Ascending aorta (tissue), 2 donors: ENCODE measurements at regions not wholly inside any gene's neighbourhood (a gene's known extent, or its start where the extent isn't known, plus 50 kb on each side); places are given as distances from the start of the nearest gene placed in this dataset.

Experiments used
- DNase-seq, 2 donors: peaks; one replicate each; pipeline ENCODE4 v3.0.0-alpha.2; 2019; ENCODE audit warnings: low spot score in 2 of 2
- H3K27ac ChIP-seq, 2 donors: fragments of 200-600 bp; sonication (generic); one replicate each; pipeline ENCODE4 v1.5.1; 2016 to 2017; ENCODE audit warnings: mild to moderate bottlenecking in 1 of 2
- H3K27me3 ChIP-seq: fragments of 200-600 bp; sonication (generic); one replicate; pipeline ENCODE4 v1.5.1; 2017
- H3K36me3 ChIP-seq, 2 donors: fragments of 200-600 bp; sonication (generic); one replicate each; pipeline ENCODE4 v1.5.1; 2016
- H3K4me1 ChIP-seq, 2 donors: fragments of 200-600 bp; sonication (generic); one replicate each; pipeline ENCODE4 v1.5.1; 2016 to 2017; ENCODE audit warnings: mild to moderate bottlenecking in 1 of 2
- H3K4me3 ChIP-seq, 2 donors: fragments of 200-600 bp; sonication (generic); one replicate each; pipeline ENCODE4 v1.5.1; 2016 to 2017; ENCODE audit warnings: mild to moderate bottlenecking in 1 of 2
- H3K9me3 ChIP-seq, 2 donors: fragments of 200-600 bp; sonication (generic); one replicate each; pipeline ENCODE4 v1.5.1; 2016
- intact Hi-C: fragments of 100-400 bp; cut with DNase I; formaldehyde crosslinking; loops from one replicate; pipeline ENCODE4 v1.15.1; 2023
- TF ChIP-seq, protein P1 (sequence below), 3 experiments: fragments of 200-600 bp in 2 of 3; fragments of 450-650 bp in 1 of 3; sonication (generic) in 2 of 3; IDR thresholded peaks; one replicate each; pipeline ENCODE4 v1.5.1; 2016 to 2019; ENCODE audit warnings: antibody characterized with exemption in 3 of 3, mild to moderate bottlenecking in 1 of 3, moderate library complexity in 1 of 3

DNA sequence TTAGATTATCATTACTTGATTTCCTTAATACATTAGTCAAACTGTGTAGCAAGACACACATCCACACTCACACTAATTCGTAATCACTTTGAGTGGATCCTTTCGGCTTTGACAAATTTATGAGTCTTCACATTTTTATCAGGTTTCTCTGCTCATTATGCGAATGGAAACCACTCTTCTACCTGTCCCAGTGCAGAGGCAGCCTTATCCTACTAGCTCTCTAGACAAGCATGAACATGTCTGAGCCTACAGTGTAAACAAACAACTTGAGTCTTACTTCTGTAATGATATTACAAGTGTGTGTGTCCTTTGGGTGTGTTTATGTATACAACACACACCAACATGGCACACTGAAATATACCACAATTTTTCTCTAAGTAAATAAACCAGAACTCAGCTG lies 361.9 kb upstream of the CHST9 start:
- H3K4me1 ChIP-seq, result no peaks in the 10 kb centered on the region
- no peaks in the 10 kb centered on the region for H3K27me3 ChIP-seq
- no peak overlapping the region for H3K27ac ChIP-seq
- TF ChIP-seq, protein P1, sequence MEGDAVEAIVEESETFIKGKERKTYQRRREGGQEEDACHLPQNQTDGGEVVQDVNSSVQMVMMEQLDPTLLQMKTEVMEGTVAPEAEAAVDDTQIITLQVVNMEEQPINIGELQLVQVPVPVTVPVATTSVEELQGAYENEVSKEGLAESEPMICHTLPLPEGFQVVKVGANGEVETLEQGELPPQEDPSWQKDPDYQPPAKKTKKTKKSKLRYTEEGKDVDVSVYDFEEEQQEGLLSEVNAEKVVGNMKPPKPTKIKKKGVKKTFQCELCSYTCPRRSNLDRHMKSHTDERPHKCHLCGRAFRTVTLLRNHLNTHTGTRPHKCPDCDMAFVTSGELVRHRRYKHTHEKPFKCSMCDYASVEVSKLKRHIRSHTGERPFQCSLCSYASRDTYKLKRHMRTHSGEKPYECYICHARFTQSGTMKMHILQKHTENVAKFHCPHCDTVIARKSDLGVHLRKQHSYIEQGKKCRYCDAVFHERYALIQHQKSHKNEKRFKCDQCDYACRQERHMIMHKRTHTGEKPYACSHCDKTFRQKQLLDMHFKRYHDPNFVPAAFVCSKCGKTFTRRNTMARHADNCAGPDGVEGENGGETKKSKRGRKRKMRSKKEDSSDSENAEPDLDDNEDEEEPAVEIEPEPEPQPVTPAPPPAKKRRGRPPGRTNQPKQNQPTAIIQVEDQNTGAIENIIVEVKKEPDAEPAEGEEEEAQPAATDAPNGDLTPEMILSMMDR (IDR thresholded peaks at IDR 0.05), result no peak
- H3K9me3 ChIP-seq, result no peaks in the 10 kb centered on the region
- intact Hi-C loops, result no loop called here
- H3K4me3 ChIP-seq, result no peak overlapping the region
- no peaks in the 10 kb centered on the region for H3K36me3 ChIP-seq
- DNase-seq, result no peak

DNA sequence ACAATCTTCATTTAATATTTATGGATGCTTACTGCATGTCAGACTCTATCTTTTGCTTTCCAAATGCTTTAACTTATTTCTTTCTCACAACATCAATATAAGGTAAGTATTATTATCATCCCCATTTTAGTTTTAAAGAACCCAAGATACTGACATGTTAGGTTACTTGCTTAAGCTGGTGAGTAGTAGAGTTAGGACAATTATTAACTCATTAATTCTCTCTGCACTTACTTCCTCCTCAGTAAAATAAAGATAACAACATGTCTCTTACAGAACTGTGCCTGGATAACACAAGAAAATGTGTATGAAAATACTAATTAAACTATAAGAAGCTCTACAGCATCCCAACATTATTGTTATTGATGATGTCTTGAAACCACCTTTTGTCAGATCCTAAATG lies 359.1 kb upstream of the CHST9 start:
- Histone ChIP-seq H3K36me3 (no peaks in the 10 kb centered on the region), H3K9me3 (no peaks in the 10 kb centered on the region), H3K4me1 (no peaks in the 10 kb centered on the region), H3K27me3 (no peaks in the 10 kb centered on the region), H3K4me3 (no peak overlapping the region), H3K27ac (no peak overlapping the region)
- no peak for DNase-seq
- TF ChIP-seq, protein P1 (IDR thresholded peaks at IDR 0.05), result no peak
- intact Hi-C loops, result no loop called here

DNA sequence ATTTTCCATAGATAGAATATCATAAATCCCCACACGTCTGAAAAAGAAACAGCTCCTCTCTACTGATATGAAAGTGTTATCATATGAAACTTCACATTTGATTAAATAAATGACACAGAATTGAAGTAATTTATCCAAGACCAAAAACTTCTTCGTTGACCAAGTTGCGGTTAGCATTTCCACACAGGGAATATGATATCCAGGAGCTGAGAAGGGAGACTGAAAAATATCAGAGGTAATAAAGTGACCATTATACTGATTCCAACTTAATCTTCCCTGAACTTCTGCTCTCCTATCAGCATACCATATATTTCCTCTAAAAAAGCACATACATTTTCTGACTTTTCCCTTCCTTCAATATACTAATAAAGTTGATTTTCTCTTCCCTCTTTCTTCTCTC lies 356.2 kb upstream of the CHST9 start:
- Histone ChIP-seq H3K4me1 (no peaks in the 10 kb centered on the region), H3K36me3 (no peaks in the 10 kb centered on the region), H3K27ac (no peak overlapping the region), H3K9me3 (no peaks in the 10 kb centered on the region), H3K4me3 (no peak overlapping the region), H3K27me3 (no peaks in the 10 kb centered on the region)
- no peak for DNase-seq
- TF ChIP-seq, protein P1 (IDR thresholded peaks at IDR 0.05), result no peak
- intact Hi-C loops, result no loop called here

DNA sequence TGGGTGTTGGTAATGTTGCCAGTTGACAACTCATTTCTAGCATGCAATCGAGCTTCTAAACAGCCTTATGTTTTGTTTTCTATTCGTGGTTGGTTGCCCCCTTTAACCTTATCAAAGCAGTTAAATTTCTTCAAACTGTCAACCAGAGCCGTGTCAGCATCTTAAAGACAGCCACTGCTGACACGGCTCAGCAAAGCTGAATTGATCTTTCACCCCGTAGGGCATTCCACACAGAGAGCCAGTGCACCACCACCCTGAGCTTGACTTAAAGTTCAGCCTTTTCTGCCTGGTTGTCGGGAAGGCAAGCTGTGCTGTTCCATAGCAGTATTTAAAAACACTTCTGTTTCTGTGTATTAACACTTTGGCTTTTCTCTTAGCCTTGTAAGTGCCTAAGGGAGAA lies 355.0 kb upstream of the CHST9 start:
- H3K9me3 ChIP-seq, result no peaks in the 10 kb centered on the region
- DNase-seq, result no peak
- TF ChIP-seq, protein P1 (IDR thresholded peaks at IDR 0.05), result no peak

DNA sequence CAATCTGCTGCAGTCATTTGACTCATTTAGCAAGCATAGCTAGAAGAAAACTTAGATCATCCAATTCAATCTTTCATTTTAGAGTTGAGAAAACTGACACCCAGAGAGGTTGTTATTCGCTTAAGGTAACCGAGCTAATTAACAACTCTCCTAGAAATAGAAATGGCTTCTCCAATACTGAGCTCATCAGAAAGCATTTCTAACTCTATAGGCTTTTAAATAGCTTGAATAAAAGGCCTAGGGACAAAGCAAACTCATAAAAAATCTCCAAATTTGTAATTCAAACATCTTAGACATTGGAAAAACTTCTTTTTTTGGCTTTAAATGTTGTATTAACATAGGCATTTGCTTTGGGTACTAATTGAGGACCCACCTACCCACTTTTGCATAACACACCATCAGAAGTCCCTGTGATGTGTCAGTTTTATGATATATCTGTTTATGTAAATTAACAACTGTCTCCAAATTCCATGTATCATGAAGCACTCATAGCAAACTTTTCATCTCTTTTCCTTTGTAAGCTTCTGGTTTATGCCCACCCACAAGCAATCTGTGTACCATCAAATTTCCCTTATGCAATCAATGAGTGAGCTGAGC lies 343.9 kb upstream of the CHST9 start:
- no peak for DNase-seq
- no peaks in the 10 kb centered on the region for H3K4me1 ChIP-seq
- H3K36me3 ChIP-seq, result no peaks in the 10 kb centered on the region
- TF ChIP-seq, protein P1 (IDR thresholded peaks at IDR 0.05), result no peak
- H3K27me3 ChIP-seq, result no peaks in the 10 kb centered on the region
- no peaks in the 10 kb centered on the region for H3K9me3 ChIP-seq
- no peak overlapping the region for H3K4me3 ChIP-seq
- H3K27ac ChIP-seq, result no peak overlapping the region
- intact Hi-C loops, result no loop called here

More for the DNA sequence above, 355.0 kb upstream of the CHST9 start:
- Histone ChIP-seq H3K27ac (no peak overlapping the region), H3K4me1 (no peaks in the 10 kb centered on the region), H3K36me3 (no peaks in the 10 kb centered on the region), H3K27me3 (no peaks in the 10 kb centered on the region), H3K4me3 (no peak overlapping the region)
- intact Hi-C loops, result no loop called here

DNA sequence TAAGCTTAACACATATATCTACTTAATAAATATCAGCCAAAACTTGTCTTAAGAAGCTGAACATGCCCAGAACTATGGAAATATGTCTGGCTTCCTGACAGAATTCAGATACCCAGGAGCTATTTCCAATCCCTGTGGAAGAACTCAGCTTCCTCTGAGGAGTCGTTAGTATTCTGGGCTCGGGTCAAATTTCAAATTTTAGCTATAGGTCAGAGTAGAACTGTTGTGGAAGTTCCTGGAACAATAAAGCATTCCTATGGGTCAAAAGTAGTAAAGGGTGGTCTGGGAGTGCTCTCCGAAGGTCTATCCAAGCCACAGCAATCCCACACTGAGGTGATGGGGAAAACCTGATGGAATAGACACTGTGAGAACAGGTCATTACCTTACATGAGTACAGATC lies 342.7 kb upstream of the CHST9 start:
- TF ChIP-seq, protein P1 (IDR thresholded peaks at IDR 0.05), result no peak
- no peak for DNase-seq

More for the DNA sequence above, 342.7 kb upstream of the CHST9 start:
- no peaks in the 10 kb centered on the region for H3K36me3 ChIP-seq
- H3K27ac ChIP-seq, result no peak overlapping the region
- no peak overlapping the region for H3K4me3 ChIP-seq
- H3K4me1 ChIP-seq, result no peaks in the 10 kb centered on the region
- intact Hi-C loops, result no loop called here
- no peaks in the 10 kb centered on the region for H3K9me3 ChIP-seq
- H3K27me3 ChIP-seq, result no peaks in the 10 kb centered on the region
